ENCODE measurements at regions not wholly inside any gene's neighbourhood (a gene's known extent, or its start where the extent isn't known, plus 50 kb on each side); places are given as distances from the start of the nearest gene placed in this dataset.
A peak's percentile ranks its signal among the peaks of the same experiment; 100 is the strongest.

- in situ Hi-C loops (cut with MboI; ENCODE audit: low sequenced_read_pairs in 4 of 4) (loop anchor here in 3 of 4 donors (25.0 kb wide), 1 partner anchor 277 kb away; no protein-coding TSS in a partner anchor), intact Hi-C loops (cut with DNase I; ENCODE audit: low total_unique reads) (loop anchor here (10.0 kb wide), 1 partner anchor 154 kb away; the partner anchor contains the start of gene IRX4)
- Histone ChIP-seq H3K4me1 (no peaks in the 10 kb centered on the region), H3K36me3 (no peaks in the 10 kb centered on the region), H3K4me3 (no peak overlapping the region), H3K27me3 (peaks cover 5 to 8% (median 8%) of the 10 kb centered on the region in 3 donors), H3K27ac (no peak overlapping the region), H3K9me3 (no peaks in the 10 kb centered on the region)
- TF ChIP-seq CTCF (IDR thresholded peaks at IDR 0.05 in 4 of 5, conservative IDR thresholded peaks at IDR 0.05 in 1 of 5) = no peak
- no peak for TF ChIP-seq POLR2A (IDR thresholded peaks at IDR 0.05)
- DNase-seq = no peak
- ATAC-seq = peak in 1 of 2 donors; percentile 11
Observed at GRCh38 chr5:2039180-2039531, 156.4 kb upstream of the IRX4 start.

- ATAC-seq = peak; percentile 68 to 92
- in situ Hi-C loops (cut with MboI; ENCODE audit: low sequenced_read_pairs in 4 of 4) = loop anchor here in 3 of 4 donors (25.0 kb wide), 1 partner anchor 276 kb away; no protein-coding TSS in a partner anchor
- Histone ChIP-seq H3K36me3 (no peaks in the 10 kb centered on the region), H3K9me3 (no peaks in the 10 kb centered on the region), H3K4me1 (no peaks in the 10 kb centered on the region), H3K4me3 (peak overlapping the region; percentile 37 to 61 (median 52)), H3K27ac (no peak overlapping the region), H3K27me3 (peaks cover 4 to 8% (median 8%) of the 10 kb centered on the region in 3 donors)
- TF ChIP-seq CTCF (IDR thresholded peaks at IDR 0.05 in 4 of 5, conservative IDR thresholded peaks at IDR 0.05 in 1 of 5) = peak; percentile 39 to 78 (median 67)
- no peak for TF ChIP-seq POLR2A (IDR thresholded peaks at IDR 0.05)
- intact Hi-C loops (cut with DNase I; ENCODE audit: low total_unique reads) = loop anchor here (1.0 to 10.0 kb wide), 2 partner anchors 154 to 275 kb away; partner anchors contain the start of gene IRX4
- DNase-seq = peak; percentile 10 to 28
Observed at GRCh38 chr5:2038321-2039179, 155.8 kb upstream of the IRX4 start.

- DNase-seq (no peak), ATAC-seq (no peak)
- TF ChIP-seq CTCF (IDR thresholded peaks at IDR 0.05 in 4 of 5, conservative IDR thresholded peaks at IDR 0.05 in 1 of 5) (no peak), POLR2A (IDR thresholded peaks at IDR 0.05) (no peak)
- in situ Hi-C loops (cut with MboI; ENCODE audit: low sequenced_read_pairs in 4 of 4) = loop anchor here in 3 of 4 donors (25.0 kb wide), 1 partner anchor 275 kb away; no protein-coding TSS in a partner anchor
- Histone ChIP-seq H3K4me1 (no peaks in the 10 kb centered on the region), H3K36me3 (no peaks in the 10 kb centered on the region), H3K9me3 (no peaks in the 10 kb centered on the region), H3K27ac (no peak overlapping the region), H3K4me3 (no peak overlapping the region), H3K27me3 (peaks cover 0 to 8% (median 8%) of the 10 kb centered on the region in 3 donors)
- intact Hi-C loops (cut with DNase I; ENCODE audit: low total_unique reads) = loop anchor here (10.0 kb wide), 1 partner anchor 152 kb away; the partner anchor contains the start of gene IRX4
Observed at GRCh38 chr5:2036885-2037284, 154.2 kb upstream of the IRX4 start.

- Histone ChIP-seq H3K27me3 (peaks cover 0 to 3% (median 0%) of the 10 kb centered on the region in 3 donors), H3K36me3 (no peaks in the 10 kb centered on the region), H3K4me3 (no peak overlapping the region), H3K4me1 (no peaks in the 10 kb centered on the region), H3K27ac (no peak overlapping the region), H3K9me3 (no peaks in the 10 kb centered on the region)
- DNase-seq (no peak), ATAC-seq (no peak)
- intact Hi-C loops (cut with DNase I; ENCODE audit: low total_unique reads) = loop anchor here (10.0 kb wide), 1 partner anchor 148 kb away; the partner anchor contains the start of gene IRX4
- in situ Hi-C loops (cut with MboI; ENCODE audit: low sequenced_read_pairs in 4 of 4) = loop anchor here in 3 of 4 donors (25.0 kb wide), 1 partner anchor 270 kb away; no protein-coding TSS in a partner anchor
- TF ChIP-seq POLR2A (IDR thresholded peaks at IDR 0.05) = no peak
- no peak for TF ChIP-seq CTCF (IDR thresholded peaks at IDR 0.05 in 4 of 5, conservative IDR thresholded peaks at IDR 0.05 in 1 of 5)
Observed at GRCh38 chr5:2032432-2032831, 149.7 kb upstream of the IRX4 start.
